MCF 10A (cell line): ENCODE measurements at regions not wholly inside any gene's neighbourhood (a gene's known extent, or its start where the extent isn't known, plus 50 kb on each side); places are given as distances from the start of the nearest gene placed in this dataset.
A peak's percentile ranks its signal among the peaks of the same experiment; 100 is the strongest.
"Not testable (repeated sequence)": the region's sequence is repeated elsewhere in the genome, so short reads cannot be mapped to it uniquely, and the experiment has no call there.

ENCODE experiments used
- BruUV-seq: library from RNA; stranded (reverse); fragments of 400-500 nt; replicated peaks from 2 replicates; lab custom pipeline; 2021; lab: Mats Ljungman, UMichigan
- CTCF ChIA-PET: fragments of 300-600 bp; sonication (Branson Sonifier 250); formaldehyde crosslinking; extraction: SDS; loops from one replicate; lab custom pipeline; 2021; ENCODE audit warnings: antibody characterized with exemption, inconsistent platforms; lab: Yijun Ruan, JAX
- POLR2A ChIA-PET: fragments of 300-600, 350-650 bp; sonication (Branson Sonifier 250); formaldehyde crosslinking; extraction: SDS; loops from one replicate; lab custom pipeline; 2020; ENCODE audit warnings: antibody characterized with exemption, inconsistent platforms; lab: Yijun Ruan, JAX
- DNase-seq: peaks from one replicate; pipeline ENCODE4 v3.0.0-alpha.2; 2018; ENCODE audit not compliant: unreplicated experiment
- H3K27ac Mint-ChIP-seq: one replicate; pipeline ENCODE4 v1.8.0; 2022; ENCODE audit warnings: mild to moderate bottlenecking, low read depth, mixed read lengths; ENCODE audit not compliant: unreplicated experiment
- H3K27me3 Mint-ChIP-seq: one replicate; pipeline ENCODE4 v1.8.0; 2022; ENCODE audit warnings: mixed read lengths; ENCODE audit not compliant: insufficient read depth, unreplicated experiment
- H3K36me3 Mint-ChIP-seq: one replicate; pipeline ENCODE4 v1.8.0; 2022; ENCODE audit warnings: mild to moderate bottlenecking, moderate library complexity, mixed read lengths; ENCODE audit not compliant: insufficient read depth, unreplicated experiment
- H3K4me1 Mint-ChIP-seq: one replicate; pipeline ENCODE4 v1.8.0; 2022; ENCODE audit warnings: mixed read lengths; ENCODE audit not compliant: insufficient read depth, unreplicated experiment
- H3K4me3 Mint-ChIP-seq: one replicate; pipeline ENCODE4 v1.8.0; 2022; ENCODE audit warnings: mild to moderate bottlenecking, moderate library complexity, mixed read lengths; ENCODE audit not compliant: unreplicated experiment
- H3K9me3 Mint-ChIP-seq: one replicate; pipeline ENCODE4 v1.8.0; 2022; ENCODE audit warnings: mixed read lengths; ENCODE audit not compliant: unreplicated experiment
- intact Hi-C: fragments of 100-400 bp; cut with micrococcal nuclease; formaldehyde crosslinking; loops from 2 replicates; pipeline ENCODE4 v1.14.1; 2022
- TF ChIP-seq, protein P1 (sequence below): fragments of 200-600 bp; IDR thresholded peaks from one replicate; pipeline ENCODE4 v1.8.0; 2022; ENCODE audit warnings: antibody characterized with exemption, mild to moderate bottlenecking; ENCODE audit not compliant: unreplicated experiment

DNA sequence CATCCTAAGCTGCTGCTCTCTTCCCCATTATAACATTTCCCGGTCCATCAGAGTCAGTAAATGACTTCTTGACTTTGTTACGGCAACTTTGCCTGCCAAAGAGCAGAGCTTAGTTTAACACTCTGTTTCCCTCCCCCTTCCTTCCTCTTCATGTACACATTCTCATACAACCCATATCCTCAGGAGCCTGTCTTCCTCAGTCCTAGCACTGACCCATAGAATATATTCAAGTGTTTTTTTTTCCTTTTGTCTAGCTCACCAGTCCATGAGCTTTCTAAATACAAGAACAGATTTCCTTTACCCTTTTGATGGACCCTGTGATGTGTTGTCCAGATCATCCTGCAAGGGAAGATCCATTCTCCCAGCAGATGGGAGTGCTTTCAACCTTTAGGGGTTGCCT, 97.0 kb upstream of the MON1B start:
- no TSS peak for BruUV-seq

DNA sequence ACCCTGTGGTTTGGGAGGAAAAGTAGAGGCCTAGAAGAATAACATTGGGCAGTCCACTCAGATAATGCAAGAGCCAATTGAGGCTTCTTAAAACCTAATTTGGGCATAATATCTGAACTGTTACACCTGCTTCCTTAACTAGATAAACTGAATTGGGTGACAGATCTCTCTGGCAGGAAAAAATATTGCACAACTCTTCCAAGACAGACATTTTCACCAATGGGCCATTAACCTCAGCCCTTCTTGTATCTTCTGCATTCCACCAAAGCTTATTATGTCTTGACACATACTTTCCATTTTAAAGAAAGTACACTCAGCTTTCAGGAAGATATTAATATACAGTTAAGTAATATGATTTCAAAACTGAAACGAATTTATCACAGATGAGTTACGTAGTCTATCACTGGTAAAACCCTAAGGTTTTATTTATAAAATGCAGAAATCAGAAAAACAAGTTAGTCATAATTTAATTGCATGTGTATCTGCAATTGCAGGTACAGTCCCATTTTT, 79.9 kb upstream of the MON1B start:
- intact Hi-C loops: no loop called here
- DNase-seq: no peak
- TF ChIP-seq, protein P1, sequence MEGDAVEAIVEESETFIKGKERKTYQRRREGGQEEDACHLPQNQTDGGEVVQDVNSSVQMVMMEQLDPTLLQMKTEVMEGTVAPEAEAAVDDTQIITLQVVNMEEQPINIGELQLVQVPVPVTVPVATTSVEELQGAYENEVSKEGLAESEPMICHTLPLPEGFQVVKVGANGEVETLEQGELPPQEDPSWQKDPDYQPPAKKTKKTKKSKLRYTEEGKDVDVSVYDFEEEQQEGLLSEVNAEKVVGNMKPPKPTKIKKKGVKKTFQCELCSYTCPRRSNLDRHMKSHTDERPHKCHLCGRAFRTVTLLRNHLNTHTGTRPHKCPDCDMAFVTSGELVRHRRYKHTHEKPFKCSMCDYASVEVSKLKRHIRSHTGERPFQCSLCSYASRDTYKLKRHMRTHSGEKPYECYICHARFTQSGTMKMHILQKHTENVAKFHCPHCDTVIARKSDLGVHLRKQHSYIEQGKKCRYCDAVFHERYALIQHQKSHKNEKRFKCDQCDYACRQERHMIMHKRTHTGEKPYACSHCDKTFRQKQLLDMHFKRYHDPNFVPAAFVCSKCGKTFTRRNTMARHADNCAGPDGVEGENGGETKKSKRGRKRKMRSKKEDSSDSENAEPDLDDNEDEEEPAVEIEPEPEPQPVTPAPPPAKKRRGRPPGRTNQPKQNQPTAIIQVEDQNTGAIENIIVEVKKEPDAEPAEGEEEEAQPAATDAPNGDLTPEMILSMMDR: no peak
- no TSS peak for BruUV-seq
- Mint-ChIP-seq H3K36me3 (no peaks in the 10 kb centered on the region), H3K4me1 (no peaks in the 10 kb centered on the region), H3K27me3 (no peaks in the 10 kb centered on the region), H3K9me3 (no peaks in the 10 kb centered on the region), H3K4me3 (no peak overlapping the region), H3K27ac (no peak overlapping the region)
- CTCF ChIA-PET: interaction anchor here (0.6 to 0.7 kb wide), 2 partner anchors 18 to 60 kb away, joined by 3 to 8 read pairs; no protein-coding TSS in a partner anchor
- POLR2A ChIA-PET: no interaction called here

More for the DNA sequence above, 97.0 kb upstream of the MON1B start:
- TF ChIP-seq, protein P1: no peak
- H3K36me3 Mint-ChIP-seq: no peaks in the 10 kb centered on the region
- H3K4me3 Mint-ChIP-seq: no peak overlapping the region
- intact Hi-C loops: no loop called here
- H3K9me3 Mint-ChIP-seq: no peaks in the 10 kb centered on the region
- ChIA-PET CTCF (interaction anchor here (0.6 to 1.9 kb wide), 4 partner anchors 9 to 440 kb away, joined by 3 to 7 read pairs (median 4); no protein-coding TSS in a partner anchor), POLR2A (interaction anchor here (1.4 kb wide), 1 partner anchor 11 kb away, joined by 4 read pairs; no protein-coding TSS in a partner anchor)
- no peak for DNase-seq
- no peak overlapping the region for H3K27ac Mint-ChIP-seq
- peaks cover 5% of the 10 kb centered on the region for H3K4me1 Mint-ChIP-seq
- no peaks in the 10 kb centered on the region for H3K27me3 Mint-ChIP-seq

DNA sequence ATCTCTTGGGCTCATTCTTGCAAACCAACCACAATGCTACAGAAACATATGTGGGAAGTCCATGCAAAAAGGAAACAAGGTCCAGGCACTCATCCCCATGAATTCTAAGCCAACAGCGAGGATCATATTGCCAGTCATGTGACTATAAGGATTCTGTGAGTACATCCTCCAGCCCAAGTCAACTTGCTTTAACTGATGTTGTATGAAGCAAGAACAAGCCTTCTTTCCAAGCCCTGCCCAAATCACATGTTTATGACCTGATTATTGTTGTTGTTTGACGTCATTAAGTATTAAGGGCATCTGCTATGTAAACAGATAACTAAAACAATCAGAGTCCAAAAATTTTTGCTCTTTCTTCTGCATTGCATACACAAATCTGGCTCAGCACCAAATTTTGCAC, 78.2 kb upstream of the MON1B start:
- H3K9me3 Mint-ChIP-seq: no peaks in the 10 kb centered on the region
- H3K27me3 Mint-ChIP-seq: no peaks in the 10 kb centered on the region
- H3K36me3 Mint-ChIP-seq: no peaks in the 10 kb centered on the region
- peaks cover 3% of the 10 kb centered on the region for H3K4me1 Mint-ChIP-seq
- POLR2A ChIA-PET: no interaction called here
- TF ChIP-seq, protein P1: no peak
- H3K27ac Mint-ChIP-seq: no peak overlapping the region
- intact Hi-C loops: no loop called here
- BruUV-seq: no TSS peak
- H3K4me3 Mint-ChIP-seq: no peak overlapping the region
- DNase-seq: no peak
- CTCF ChIA-PET: no interaction called here

DNA sequence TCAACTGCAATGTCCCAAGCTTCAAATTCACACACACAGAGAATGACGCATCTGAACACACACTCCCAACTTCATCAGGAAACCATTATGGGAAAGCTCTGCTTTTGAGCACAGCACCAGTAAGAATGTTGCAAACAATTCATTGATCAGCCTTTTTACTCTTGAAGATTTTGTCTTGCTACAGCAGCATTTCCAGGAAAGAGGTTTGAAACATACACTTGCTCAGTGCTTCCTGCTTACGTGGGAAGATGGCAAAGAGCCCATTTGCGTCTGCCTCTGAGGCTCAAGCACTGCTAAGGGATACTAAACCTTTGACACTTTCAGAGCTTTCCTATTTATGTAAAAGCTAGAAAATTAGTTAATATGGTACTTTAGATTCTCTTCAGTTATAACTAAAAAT, 77.2 kb upstream of the MON1B start:
- no TSS peak for BruUV-seq
- Mint-ChIP-seq H3K9me3 (no peaks in the 10 kb centered on the region), H3K36me3 (no peaks in the 10 kb centered on the region), H3K27me3 (no peaks in the 10 kb centered on the region), H3K27ac (no peak overlapping the region), H3K4me1 (peaks cover 6% of the 10 kb centered on the region), H3K4me3 (no peak overlapping the region)
- CTCF ChIA-PET: interaction anchor here (0.6 to 1.2 kb wide), 2 partner anchors 16 to 18 kb away, joined by 3 to 4 read pairs; no protein-coding TSS in a partner anchor
- intact Hi-C loops: no loop called here
- TF ChIP-seq, protein P1: no peak
- POLR2A ChIA-PET: no interaction called here
- DNase-seq: peak; percentile 44

DNA sequence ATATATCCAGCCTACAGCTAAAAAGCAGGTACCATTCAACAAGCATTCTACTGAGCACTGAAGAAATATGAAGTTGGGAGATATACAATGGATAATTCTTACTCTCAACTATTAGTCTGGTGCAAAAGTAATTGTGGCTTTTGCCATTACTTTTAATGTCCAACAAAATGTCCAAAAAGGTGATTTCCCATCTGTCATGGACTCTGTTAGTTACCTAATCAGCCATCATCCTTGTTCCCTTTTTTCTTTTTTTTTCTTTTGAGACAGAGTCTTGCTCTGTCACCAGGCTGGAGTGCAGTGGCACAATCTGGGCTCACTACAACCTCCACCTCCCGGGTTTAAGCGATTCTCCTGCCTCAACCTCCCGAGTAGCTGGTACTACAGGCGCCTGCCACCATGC, 76.6 kb upstream of the MON1B start:
- POLR2A ChIA-PET, DNase-seq, H3K36me3 Mint-ChIP-seq, H3K4me3 Mint-ChIP-seq, BruUV-seq, intact Hi-C loops, H3K27me3 Mint-ChIP-seq, H3K27ac Mint-ChIP-seq, H3K9me3 Mint-ChIP-seq, H3K4me1 Mint-ChIP-seq: not testable (repeated sequence)
- CTCF ChIA-PET: interaction anchor here (0.6 to 1.2 kb wide), 2 partner anchors 16 to 19 kb away, joined by 3 to 4 read pairs; no protein-coding TSS in a partner anchor
